ENCODE measurements at regions not wholly inside any gene's neighbourhood (a gene's known extent, or its start where the extent isn't known, plus 50 kb on each side); places are given as distances from the start of the nearest gene placed in this dataset.

DNA sequence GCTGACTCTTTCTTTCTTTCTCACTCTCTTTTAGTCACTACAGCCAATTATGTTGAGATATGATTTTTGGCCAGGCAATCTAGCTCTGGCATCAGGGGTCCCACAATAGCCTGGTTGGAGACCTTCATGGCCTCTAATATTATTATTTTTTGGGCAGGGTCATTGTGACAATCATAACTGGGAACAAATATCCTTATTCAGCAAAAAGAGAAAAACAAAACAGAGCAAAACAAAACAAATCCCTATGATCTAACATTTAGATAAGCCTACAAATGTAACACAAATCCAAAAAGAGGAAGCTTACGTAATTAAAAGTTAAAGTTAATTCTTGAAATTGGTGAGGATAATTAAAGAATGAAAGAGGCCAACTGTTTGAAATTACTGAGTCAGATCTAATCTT, 640.0 kb downstream of the TUSC7 start:
- no peak overlapping the region for H2AFZ ChIP-seq
- no peaks in the 10 kb centered on the region for H3K79me2 ChIP-seq
- TF ChIP-seq, protein P1, sequence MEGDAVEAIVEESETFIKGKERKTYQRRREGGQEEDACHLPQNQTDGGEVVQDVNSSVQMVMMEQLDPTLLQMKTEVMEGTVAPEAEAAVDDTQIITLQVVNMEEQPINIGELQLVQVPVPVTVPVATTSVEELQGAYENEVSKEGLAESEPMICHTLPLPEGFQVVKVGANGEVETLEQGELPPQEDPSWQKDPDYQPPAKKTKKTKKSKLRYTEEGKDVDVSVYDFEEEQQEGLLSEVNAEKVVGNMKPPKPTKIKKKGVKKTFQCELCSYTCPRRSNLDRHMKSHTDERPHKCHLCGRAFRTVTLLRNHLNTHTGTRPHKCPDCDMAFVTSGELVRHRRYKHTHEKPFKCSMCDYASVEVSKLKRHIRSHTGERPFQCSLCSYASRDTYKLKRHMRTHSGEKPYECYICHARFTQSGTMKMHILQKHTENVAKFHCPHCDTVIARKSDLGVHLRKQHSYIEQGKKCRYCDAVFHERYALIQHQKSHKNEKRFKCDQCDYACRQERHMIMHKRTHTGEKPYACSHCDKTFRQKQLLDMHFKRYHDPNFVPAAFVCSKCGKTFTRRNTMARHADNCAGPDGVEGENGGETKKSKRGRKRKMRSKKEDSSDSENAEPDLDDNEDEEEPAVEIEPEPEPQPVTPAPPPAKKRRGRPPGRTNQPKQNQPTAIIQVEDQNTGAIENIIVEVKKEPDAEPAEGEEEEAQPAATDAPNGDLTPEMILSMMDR (IDR thresholded peaks at IDR 0.05): no peak
- H3K4me3 ChIP-seq (ENCODE audit: low read depth, low read length): no peak overlapping the region
- peaks cover 5% of the 10 kb centered on the region for H3K4me1 ChIP-seq
- no peaks in the 10 kb centered on the region for H3K9me3 ChIP-seq (ENCODE audit: control insufficient read depth, low read length)
- no peak overlapping the region for H3K27ac ChIP-seq
- no peak overlapping the region for H3K4me2 ChIP-seq (ENCODE audit: low read length)
- no peak overlapping the region for H3K9ac ChIP-seq
- no peaks in the 10 kb centered on the region for H3K36me3 ChIP-seq (ENCODE audit: control insufficient read depth, insufficient read depth, low read length)
- no peaks in the 10 kb centered on the region for H3K27me3 ChIP-seq (ENCODE audit: control insufficient read depth, insufficient read depth, low read length)

DNA sequence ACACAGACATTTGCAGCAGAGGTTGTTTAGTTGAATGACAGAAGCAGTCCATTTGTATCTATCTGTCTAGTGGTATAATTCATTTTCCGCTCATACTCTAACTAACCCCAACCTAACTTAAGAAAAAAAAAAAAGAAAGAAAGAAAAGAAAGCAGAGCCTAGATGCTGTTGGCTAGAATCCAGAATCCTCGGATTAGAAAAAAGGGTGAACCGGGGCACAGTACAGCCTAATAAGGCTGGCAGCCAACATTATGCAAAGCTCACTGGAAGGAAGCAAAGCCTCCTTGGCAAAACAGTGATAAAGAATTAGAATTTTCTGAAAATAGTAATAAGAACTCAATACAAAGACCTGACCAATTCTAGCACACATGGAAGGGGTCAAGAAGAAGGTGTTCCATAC, 640.8 kb downstream of the TUSC7 start:
- Histone ChIP-seq H3K36me3 (ENCODE audit: control insufficient read depth, insufficient read depth, low read length) (no peaks in the 10 kb centered on the region), H3K4me1 (peaks cover 5% of the 10 kb centered on the region), H3K9me3 (ENCODE audit: control insufficient read depth, low read length) (no peaks in the 10 kb centered on the region), H3K27me3 (ENCODE audit: control insufficient read depth, insufficient read depth, low read length) (no peaks in the 10 kb centered on the region), H2AFZ (no peak overlapping the region), H3K4me2 (ENCODE audit: low read length) (no peak overlapping the region), H3K9ac (no peak overlapping the region), H3K27ac (no peak overlapping the region), H3K79me2 (no peaks in the 10 kb centered on the region), H3K4me3 (ENCODE audit: low read depth, low read length) (no peak overlapping the region)
- TF ChIP-seq, protein P1 (IDR thresholded peaks at IDR 0.05): no peak

DNA sequence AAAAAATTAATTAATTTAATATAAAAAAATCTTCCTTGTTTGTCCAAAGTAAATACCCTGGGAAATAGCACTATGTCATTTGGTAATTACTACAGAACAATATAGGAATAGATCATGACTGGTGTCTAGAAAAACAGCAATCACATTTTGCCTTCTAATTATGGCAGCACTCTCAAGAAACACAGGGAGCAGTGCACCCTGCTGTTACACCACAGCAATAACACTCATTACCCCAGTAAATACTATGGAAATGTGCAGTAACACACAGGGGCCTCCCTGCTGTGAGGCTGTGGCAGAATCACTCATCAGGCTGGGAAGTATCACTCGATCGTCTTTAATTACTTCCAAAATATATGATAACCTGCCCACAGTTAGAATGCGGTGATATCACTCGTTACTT, 646.0 kb downstream of the TUSC7 start:
- no peak overlapping the region for H3K4me2 ChIP-seq (ENCODE audit: low read length)
- H3K79me2 ChIP-seq: no peaks in the 10 kb centered on the region
- H3K27me3 ChIP-seq (ENCODE audit: control insufficient read depth, insufficient read depth, low read length): no peaks in the 10 kb centered on the region
- TF ChIP-seq, protein P1 (IDR thresholded peaks at IDR 0.05): peak; percentile 40
- no peak overlapping the region for H2AFZ ChIP-seq
- no peaks in the 10 kb centered on the region for H3K36me3 ChIP-seq (ENCODE audit: control insufficient read depth, insufficient read depth, low read length)
- H3K4me1 ChIP-seq: no peaks in the 10 kb centered on the region
- H3K4me3 ChIP-seq (ENCODE audit: low read depth, low read length): no peak overlapping the region
- H3K27ac ChIP-seq: no peak overlapping the region
- H3K9ac ChIP-seq: no peak overlapping the region
- no peaks in the 10 kb centered on the region for H3K9me3 ChIP-seq (ENCODE audit: control insufficient read depth, low read length)

DNA sequence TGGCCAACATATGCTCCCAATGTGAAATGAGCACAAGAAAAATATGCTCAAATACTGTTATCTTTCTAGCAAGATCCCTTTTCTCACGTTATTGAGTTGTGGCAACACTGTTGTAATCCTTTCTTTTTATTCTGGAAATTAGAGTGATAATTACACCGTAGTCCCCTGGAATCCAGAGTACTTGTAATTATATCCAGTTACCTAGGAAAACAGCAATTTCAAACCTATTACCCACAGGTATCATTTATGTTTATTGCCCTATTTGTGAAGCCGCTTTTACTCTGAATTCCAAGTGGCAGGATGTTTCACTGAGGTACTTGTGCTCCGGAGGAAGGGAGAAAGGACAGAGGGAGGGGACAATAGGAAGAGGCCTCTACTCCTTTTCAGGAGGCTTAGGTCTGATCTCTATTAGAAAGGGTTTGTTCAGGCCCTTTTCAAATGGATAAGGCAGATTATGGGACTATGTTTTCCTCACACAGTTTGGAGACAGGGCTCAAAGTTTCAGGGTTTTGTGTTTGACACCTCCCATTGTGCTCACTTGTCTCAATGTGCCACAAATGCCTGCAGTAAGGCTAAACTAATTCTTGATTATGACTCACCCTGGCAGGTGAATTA, 646.6 kb downstream of the TUSC7 start:
- H3K4me1 ChIP-seq: no peaks in the 10 kb centered on the region
- no peak overlapping the region for H3K4me3 ChIP-seq (ENCODE audit: low read depth, low read length)
- no peaks in the 10 kb centered on the region for H3K27me3 ChIP-seq (ENCODE audit: control insufficient read depth, insufficient read depth, low read length)
- no peaks in the 10 kb centered on the region for H3K9me3 ChIP-seq (ENCODE audit: control insufficient read depth, low read length)
- H3K79me2 ChIP-seq: no peaks in the 10 kb centered on the region
- H3K27ac ChIP-seq: no peak overlapping the region
- H3K36me3 ChIP-seq (ENCODE audit: control insufficient read depth, insufficient read depth, low read length): no peaks in the 10 kb centered on the region
- TF ChIP-seq, protein P1 (IDR thresholded peaks at IDR 0.05): no peak
- H2AFZ ChIP-seq: no peak overlapping the region
- no peak overlapping the region for H3K9ac ChIP-seq
- no peak overlapping the region for H3K4me2 ChIP-seq (ENCODE audit: low read length)

DNA sequence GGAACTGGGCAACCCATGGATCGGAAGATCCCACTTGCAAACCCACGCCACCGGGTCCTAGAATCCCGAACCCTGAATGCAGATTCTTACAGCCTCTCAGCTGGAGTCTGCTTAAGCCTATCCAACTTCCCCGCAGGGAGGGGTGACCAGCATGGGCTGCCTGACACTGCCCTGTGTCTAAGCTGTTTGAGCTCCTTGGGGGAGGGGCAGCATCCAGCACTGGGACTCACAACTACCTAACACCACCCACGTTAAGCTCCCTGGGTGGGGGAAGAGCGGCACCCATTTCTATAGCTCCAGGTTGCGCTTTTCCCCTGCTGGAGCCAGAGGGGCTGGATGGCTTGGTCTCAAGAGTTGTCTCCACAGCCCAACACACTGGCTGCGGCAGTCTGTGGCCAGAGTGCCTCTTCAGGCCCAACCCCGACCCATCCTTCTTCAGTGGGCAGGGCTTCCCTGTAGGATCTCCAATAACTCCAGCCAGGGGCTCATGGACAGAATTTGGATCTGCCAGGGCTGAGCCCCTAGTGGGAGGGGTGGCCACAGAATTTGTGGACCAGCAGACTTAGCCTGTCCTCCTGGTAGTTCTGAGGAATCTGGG, 649.2 kb downstream of the TUSC7 start:
- no peak overlapping the region for H2AFZ ChIP-seq
- no peaks in the 10 kb centered on the region for H3K79me2 ChIP-seq
- TF ChIP-seq, protein P1 (IDR thresholded peaks at IDR 0.05): no peak
- H3K4me3 ChIP-seq (ENCODE audit: low read depth, low read length): no peak overlapping the region
- H3K4me2 ChIP-seq (ENCODE audit: low read length): no peak overlapping the region
- no peak overlapping the region for H3K9ac ChIP-seq
- H3K27me3 ChIP-seq (ENCODE audit: control insufficient read depth, insufficient read depth, low read length): no peaks in the 10 kb centered on the region
- H3K36me3 ChIP-seq (ENCODE audit: control insufficient read depth, insufficient read depth, low read length): no peaks in the 10 kb centered on the region
- H3K9me3 ChIP-seq (ENCODE audit: control insufficient read depth, low read length): no peaks in the 10 kb centered on the region
- H3K27ac ChIP-seq: no peak overlapping the region
- no peaks in the 10 kb centered on the region for H3K4me1 ChIP-seq

Measured in parathyroid adenoma (tissue), 2 donors.